GM18868 (cell line): ENCODE measurements at regions not wholly inside any gene's neighbourhood (a gene's known extent, or its start where the extent isn't known, plus 50 kb on each side); places are given as distances from the start of the nearest gene placed in this dataset.

ENCODE experiments used
- ATAC-seq: cut with Tn5 transposase; IDR thresholded peaks from one replicate; pipeline ENCODE4 v1.9.1; 2021; ENCODE audit warnings: mild to moderate bottlenecking, moderate library complexity; ENCODE audit not compliant: unreplicated experiment

- ATAC-seq = no peak
Measured at GRCh38 chr14:26395726-26396125, 202.1 kb downstream of the NOVA1 start.

- no peak for ATAC-seq
Measured at GRCh38 chr14:26394150-26394810, 203.6 kb downstream of the NOVA1 start.

- no peak for ATAC-seq
Measured at GRCh38 chr14:26392498-26392897, 205.3 kb downstream of the NOVA1 start.

GRCh38 chr14:26389646-26390508 lies 208.0 kb downstream of the NOVA1 start:
- ATAC-seq = no peak

GRCh38 chr14:26385310-26385709 lies 212.5 kb downstream of the NOVA1 start:
- no peak for ATAC-seq

GRCh38 chr14:26382901-26383685 lies 214.7 kb downstream of the NOVA1 start:
- no peak for ATAC-seq

- no peak for ATAC-seq
Measured at GRCh38 chr14:26381405-26381804, 216.4 kb downstream of the NOVA1 start.

GRCh38 chr14:26380637-26381036 lies 217.2 kb downstream of the NOVA1 start:
- ATAC-seq = no peak

GRCh38 chr14:26379951-26380350 lies 217.9 kb downstream of the NOVA1 start:
- no peak for ATAC-seq

GRCh38 chr14:26377150-26377549 lies 220.7 kb downstream of the NOVA1 start:
- ATAC-seq = no peak

GRCh38 chr14:26370115-26370514 lies 227.7 kb downstream of the NOVA1 start:
- no peak for ATAC-seq

GRCh38 chr14:26363689-26364088 lies 234.1 kb downstream of the NOVA1 start:
- ATAC-seq = no peak

- no peak for ATAC-seq
Measured at GRCh38 chr14:26344596-26344995, 253.2 kb downstream of the NOVA1 start.

- no peak for ATAC-seq
Measured at GRCh38 chr14:26339381-26339780, 258.5 kb downstream of the NOVA1 start.

- no peak for ATAC-seq
Measured at GRCh38 chr14:26338231-26338630, 259.6 kb downstream of the NOVA1 start.

- ATAC-seq = no peak
Measured at GRCh38 chr14:26334288-26334687, 263.5 kb downstream of the NOVA1 start.

GRCh38 chr14:26332966-26333365 lies 264.9 kb downstream of the NOVA1 start:
- no peak for ATAC-seq

GRCh38 chr14:26330982-26331381 lies 266.9 kb downstream of the NOVA1 start:
- ATAC-seq = no peak

- no peak for ATAC-seq
Measured at GRCh38 chr14:26328791-26329190, 269.0 kb downstream of the NOVA1 start.

GRCh38 chr14:26323869-26324268 lies 274.0 kb downstream of the NOVA1 start:
- ATAC-seq = no peak

- no peak for ATAC-seq
Measured at GRCh38 chr14:26320886-26321285, 276.9 kb downstream of the NOVA1 start.
